Hepatocyte (in vitro differentiated cells): ENCODE measurements at regions not wholly inside any gene's neighbourhood (a gene's known extent, or its start where the extent isn't known, plus 50 kb on each side); places are given as distances from the start of the nearest gene placed in this dataset.
A peak's percentile ranks its signal among the peaks of the same experiment; 100 is the strongest.

Source experiments
- DNase-seq: peaks from one replicate; pipeline ENCODE4 v3.0.0-alpha.2; 2016; ENCODE audit warnings: low spot score
- H2AFZ ChIP-seq: fragments of 200-600 bp; sonication (generic); 2 replicates; pipeline ENCODE4 v1.6.0; 2016; ENCODE audit warnings: antibody characterized with exemption, mild to moderate bottlenecking
- H3K27ac ChIP-seq: fragments of 200-600 bp; sonication (generic); 2 replicates; pipeline ENCODE4 v1.5.1; 2016; ENCODE audit warnings: mild to moderate bottlenecking
- H3K27me3 ChIP-seq: fragments of 200-600 bp; sonication (generic); 2 replicates; pipeline ENCODE4 v1.6.1; 2016
- H3K36me3 ChIP-seq: fragments of 200-600 bp; sonication (generic); replicated peaks from 2 replicates; pipeline ENCODE4 v1.5.1; 2016; ENCODE audit warnings: low read depth; ENCODE audit not compliant: insufficient read depth
- H3K4me1 ChIP-seq: fragments of 200-600 bp; sonication (generic); 2 replicates; pipeline ENCODE4 v1.5.1; 2016; ENCODE audit warnings: mild to moderate bottlenecking, moderate library complexity; ENCODE audit not compliant: insufficient read depth
- H3K4me2 ChIP-seq: fragments of 200-600 bp; sonication (generic); 2 replicates; pipeline ENCODE4 v1.6.0; 2016
- H3K4me3 ChIP-seq: fragments of 200-600 bp; sonication (generic); 2 replicates; pipeline ENCODE4 v1.5.1; 2016; ENCODE audit warnings: mild to moderate bottlenecking
- H3K79me2 ChIP-seq: fragments of 200-600 bp; sonication (generic); 2 replicates; pipeline ENCODE4 v1.6.0; 2017; ENCODE audit warnings: mild to moderate bottlenecking
- H3K9me2 ChIP-seq: fragments of 200-600 bp; sonication (generic); replicated peaks from 2 replicates; pipeline ENCODE4 v1.6.0; 2017; ENCODE audit warnings: mild to moderate bottlenecking; ENCODE audit not compliant: insufficient read depth
- H3K9me3 ChIP-seq: fragments of 200-600 bp; sonication (generic); 2 replicates; pipeline ENCODE4 v1.5.1; 2016; ENCODE audit warnings: low read depth, mild to moderate bottlenecking
- H4K20me1 ChIP-seq: fragments of 200-600 bp; sonication (generic); 2 replicates; pipeline ENCODE4 v1.6.0; 2016; ENCODE audit warnings: mild to moderate bottlenecking; ENCODE audit not compliant: insufficient read depth, poor library complexity, severe bottlenecking
- EZH2 ChIP-seq: fragments of 200-600 bp; sonication (generic); IDR thresholded peaks from 2 replicates; pipeline ENCODE4 v1.6.1; 2016; ENCODE audit warnings: antibody characterized with exemption, mild to moderate bottlenecking, borderline replicate concordance
- EZH2phosphoT487 ChIP-seq: fragments of 200-600 bp; sonication (generic); IDR thresholded peaks from one replicate; pipeline ENCODE4 v1.6.1; 2018; ENCODE audit warnings: antibody characterized with exemption, mild to moderate bottlenecking, low read depth, moderate library complexity; ENCODE audit not compliant: unreplicated experiment, severe bottlenecking
- WGBS: methylation state at CpG from one replicate; pipeline ENCODE4 v1.1.6; 2016; ENCODE audit warnings: low lambda C conversion rate; ENCODE audit errors: missing lambda C conversion rate; 5-methylcytosine and 5-hydroxymethylcytosine counted together
- TF ChIP-seq, protein P1 (sequence below): fragments of 200-600 bp; sonication (generic); IDR thresholded peaks from 2 replicates; pipeline ENCODE4 v1.5.1; 2016; ENCODE audit warnings: antibody characterized with exemption, mild to moderate bottlenecking; ENCODE audit not compliant: poor library complexity

- peak; percentile 77 for DNase-seq
- H3K9me3 ChIP-seq = no peaks in the 10 kb centered on the region
- TF ChIP-seq EZH2phosphoT487 = no peak
- TF ChIP-seq EZH2 = no peak
- TF ChIP-seq, protein P1, sequence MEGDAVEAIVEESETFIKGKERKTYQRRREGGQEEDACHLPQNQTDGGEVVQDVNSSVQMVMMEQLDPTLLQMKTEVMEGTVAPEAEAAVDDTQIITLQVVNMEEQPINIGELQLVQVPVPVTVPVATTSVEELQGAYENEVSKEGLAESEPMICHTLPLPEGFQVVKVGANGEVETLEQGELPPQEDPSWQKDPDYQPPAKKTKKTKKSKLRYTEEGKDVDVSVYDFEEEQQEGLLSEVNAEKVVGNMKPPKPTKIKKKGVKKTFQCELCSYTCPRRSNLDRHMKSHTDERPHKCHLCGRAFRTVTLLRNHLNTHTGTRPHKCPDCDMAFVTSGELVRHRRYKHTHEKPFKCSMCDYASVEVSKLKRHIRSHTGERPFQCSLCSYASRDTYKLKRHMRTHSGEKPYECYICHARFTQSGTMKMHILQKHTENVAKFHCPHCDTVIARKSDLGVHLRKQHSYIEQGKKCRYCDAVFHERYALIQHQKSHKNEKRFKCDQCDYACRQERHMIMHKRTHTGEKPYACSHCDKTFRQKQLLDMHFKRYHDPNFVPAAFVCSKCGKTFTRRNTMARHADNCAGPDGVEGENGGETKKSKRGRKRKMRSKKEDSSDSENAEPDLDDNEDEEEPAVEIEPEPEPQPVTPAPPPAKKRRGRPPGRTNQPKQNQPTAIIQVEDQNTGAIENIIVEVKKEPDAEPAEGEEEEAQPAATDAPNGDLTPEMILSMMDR = no peak
- H3K9me2 ChIP-seq = no peaks in the 10 kb centered on the region
- H3K27ac ChIP-seq = peak overlapping the region; percentile 72
- WGBS = 38% methylated on average over 8 of the region's 8 CpGs
- no peaks in the 10 kb centered on the region for H3K36me3 ChIP-seq
- H3K79me2 ChIP-seq = no peaks in the 10 kb centered on the region
- H2AFZ ChIP-seq = no peak overlapping the region
- H3K27me3 ChIP-seq = no peaks in the 10 kb centered on the region
- no peaks in the 10 kb centered on the region for H4K20me1 ChIP-seq
- H3K4me3 ChIP-seq = no peak overlapping the region
- peaks cover 30% of the 10 kb centered on the region for H3K4me1 ChIP-seq
- peak overlapping the region; percentile 42 for H3K4me2 ChIP-seq
Measured at GRCh38 chr16:79897453-79898146, 297.1 kb upstream of the MAF start.

DNA sequence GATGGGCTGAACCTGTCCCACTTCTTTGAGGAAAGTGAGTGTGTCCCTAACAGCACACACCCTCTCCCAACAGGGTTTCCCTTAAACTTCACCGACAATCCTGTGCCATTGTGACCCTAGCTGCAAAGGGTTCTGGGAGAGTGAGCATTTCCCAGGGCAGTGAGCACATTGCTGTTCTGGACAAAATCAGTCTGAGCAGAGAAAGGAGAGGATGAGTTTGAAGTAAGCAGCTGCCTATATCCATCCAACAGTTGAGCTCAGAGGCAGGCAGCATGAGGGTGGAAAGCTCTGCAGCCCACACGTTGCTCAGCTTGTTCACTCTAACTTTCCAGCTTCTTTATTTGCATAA is 296.5 kb upstream of the MAF start:
- WGBS = 52% methylated on average over 2 of the region's 2 CpGs
- Histone ChIP-seq H3K27me3 (no peaks in the 10 kb centered on the region), H3K9me2 (no peaks in the 10 kb centered on the region), H4K20me1 (no peaks in the 10 kb centered on the region), H3K36me3 (no peaks in the 10 kb centered on the region), H3K4me1 (peaks cover 30% of the 10 kb centered on the region), H3K4me3 (no peak overlapping the region), H2AFZ (no peak overlapping the region), H3K27ac (peak overlapping the region; percentile 72), H3K9me3 (no peaks in the 10 kb centered on the region), H3K4me2 (no peak overlapping the region), H3K79me2 (no peaks in the 10 kb centered on the region)
- TF ChIP-seq, protein P1 = no peak
- TF ChIP-seq EZH2 = no peak
- TF ChIP-seq EZH2phosphoT487 = no peak
- DNase-seq = no peak

DNA sequence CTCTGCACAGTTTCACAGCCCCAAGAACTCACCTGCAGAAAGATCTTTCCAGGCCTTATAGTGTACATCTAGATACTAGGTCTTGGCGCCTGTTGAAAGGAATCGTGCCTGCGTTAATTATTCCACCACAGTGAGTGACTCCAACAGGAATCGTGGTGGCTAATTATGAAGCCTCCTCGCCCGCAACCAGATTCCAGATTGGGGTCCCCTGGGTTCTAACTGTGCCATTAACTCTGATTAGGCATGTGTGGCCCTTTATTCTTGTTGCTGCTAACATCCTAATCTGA is 295.3 kb upstream of the MAF start:
- TF ChIP-seq, protein P1 = no peak
- TF ChIP-seq EZH2 = no peak
- H3K27me3 ChIP-seq = no peaks in the 10 kb centered on the region
- H3K9me2 ChIP-seq = no peaks in the 10 kb centered on the region
- WGBS = 95% methylated on average over 6 of the region's 6 CpGs
- peaks cover 30% of the 10 kb centered on the region for H3K4me1 ChIP-seq
- no peaks in the 10 kb centered on the region for H3K79me2 ChIP-seq
- H3K27ac ChIP-seq = no peak overlapping the region
- no peak overlapping the region for H3K4me2 ChIP-seq
- no peak overlapping the region for H2AFZ ChIP-seq
- no peaks in the 10 kb centered on the region for H3K36me3 ChIP-seq
- H3K9me3 ChIP-seq = no peaks in the 10 kb centered on the region
- DNase-seq = no peak
- no peaks in the 10 kb centered on the region for H4K20me1 ChIP-seq
- no peak overlapping the region for H3K4me3 ChIP-seq
